HCT116 (cell line): ENCODE measurements at regions not wholly inside any gene's neighbourhood (a gene's known extent, or its start where the extent isn't known, plus 50 kb on each side); places are given as distances from the start of the nearest gene placed in this dataset.
A peak's percentile ranks its signal among the peaks of the same experiment; 100 is the strongest.

Experiments used
- ATAC-seq: fragments of 200-7000 bp; cut with Tn5 transposase; 2 replicates; pipeline ENCODE4 v1.9.1; 2020; ENCODE audit warnings: mild to moderate bottlenecking, moderate library complexity
- BruUV-seq: library from RNA; stranded (reverse); fragments of 400-500 nt; replicated peaks from 2 replicates; lab custom pipeline; 2021; lab: Mats Ljungman, UMichigan
- CTCF ChIA-PET: fragments of 300-600 bp; sonication (Branson Sonifier 250); formaldehyde crosslinking; loops from one replicate; lab custom pipeline; 2021; ENCODE audit warnings: antibody characterized with exemption; lab: Charles Lee
- POLR2A ChIA-PET: fragments of 300-600, 350-600 bp; sonication (Branson Sonifier 250); formaldehyde crosslinking; loops from one replicate; lab custom pipeline; 2021; ENCODE audit warnings: antibody characterized with exemption; lab: Charles Lee
- RAD21 ChIA-PET, 2 experiments: fragments of 300-600 bp; sonication (Branson Sonifier 250); formaldehyde crosslinking; loops; one replicate each; lab custom pipeline; 2023; ENCODE audit warnings: low total read pairs in 2 of 2; ENCODE audit not compliant: uncharacterized antibody in 2 of 2, unreplicated experiment in 2 of 2, low non-redundant PET in 1 of 2; lab: Charles Lee
- DNase-seq: peaks from one replicate; pipeline ENCODE4 v3.0.0-alpha.2; 2010; ENCODE audit warnings: low read depth, low spot score
- H2AFZ ChIP-seq: fragments of 200-600 bp; shearing (Covaris generic), sonication (generic); 2 replicates; pipeline ENCODE4 v1.6.1; 2017; ENCODE audit warnings: low read depth, mixed run types, mixed read lengths, antibody characterized with exemption, low read length; ENCODE audit not compliant: poor library complexity, severe bottlenecking
- H3K27ac ChIP-seq: 2 replicates; pipeline ENCODE4 v1.5.1; 2012; ENCODE audit warnings: low read depth, low read length
- H3K27me3 ChIP-seq: fragments of 200-600 bp; sonication (generic); 2 replicates; pipeline ENCODE4 v1.6.1; 2016; ENCODE audit warnings: mixed run types, low read length, mixed read lengths; ENCODE audit not compliant: insufficient read depth
- H3K36me3 ChIP-seq, 2 experiments: fragments of 200-500 bp in 1 of 2; fragments of 200-600 bp in 1 of 2; sonication (Bioruptor generic) in 1 of 2; sonication (generic) in 1 of 2; 2 replicates each; pipeline versions ENCODE4 v1.5.1 to v1.6.1; 2014 to 2016; ENCODE audit warnings: low read length in 2 of 2, inconsistent platforms in 1 of 2, mixed read lengths in 1 of 2, mixed run types in 1 of 2; ENCODE audit not compliant: insufficient read depth in 2 of 2, control insufficient read depth in 1 of 2
- H3K4me1 ChIP-seq, 2 experiments: fragments of 200-600 bp in 1 of 2; sonication (generic) in 1 of 2; 2 replicates each; pipeline versions ENCODE4 v1.5.1 to v1.6.1; 2012 to 2017; ENCODE audit warnings: low read length in 2 of 2, inconsistent platforms in 1 of 2, mild to moderate bottlenecking in 1 of 2, mixed read lengths in 1 of 2, mixed run types in 1 of 2, moderate library complexity in 1 of 2; ENCODE audit not compliant: insufficient read depth in 2 of 2, control insufficient read depth in 1 of 2
- H3K4me2 ChIP-seq: fragments of 200-600 bp; sonication (generic); 2 replicates; pipeline ENCODE4 v1.6.1; 2017; ENCODE audit warnings: mixed run types, low read length, mixed read lengths
- H3K4me3 ChIP-seq, 2 experiments: fragments of 200-600 bp in 1 of 2; sonication (generic) in 1 of 2; replicated peaks in 1 of 2; 2 replicates each; pipeline ENCODE4 v1.5.1; 2011 to 2016; ENCODE audit warnings: low read length in 2 of 2, control low read depth in 1 of 2, low read depth in 1 of 2, mild to moderate bottlenecking in 1 of 2, mixed read lengths in 1 of 2, mixed run types in 1 of 2
- H3K79me2 ChIP-seq: fragments of 200-600 bp; sonication (generic); 2 replicates; pipeline ENCODE4 v1.6.1; 2017; ENCODE audit warnings: mild to moderate bottlenecking, mixed run types, low read length, moderate library complexity, mixed read lengths; ENCODE audit not compliant: insufficient read depth
- H3K9ac ChIP-seq: fragments of 200-600 bp; sonication (generic); 2 replicates; pipeline ENCODE4 v1.6.1; 2016; ENCODE audit warnings: low read length, mixed read lengths
- H3K9me2 ChIP-seq: fragments of 200-600 bp; sonication (generic), shearing (Covaris generic); 2 replicates; pipeline ENCODE4 v1.6.1; 2017; ENCODE audit warnings: mixed run types, mild to moderate bottlenecking, moderate library complexity; ENCODE audit not compliant: insufficient read depth
- H3K9me3 ChIP-seq, 2 experiments: fragments of 200-500 bp in 1 of 2; fragments of 200-600 bp in 1 of 2; sonication (Bioruptor generic) in 1 of 2; sonication (generic) in 1 of 2; 2 replicates each; pipeline ENCODE4 v1.6.1; 2014 to 2017; ENCODE audit warnings: low read length in 2 of 2, mixed read lengths in 2 of 2, inconsistent platforms in 1 of 2, low read depth in 1 of 2, mild to moderate bottlenecking in 1 of 2, mixed run types in 1 of 2, moderate library complexity in 1 of 2; ENCODE audit not compliant: control insufficient read depth in 1 of 2, insufficient read depth in 1 of 2
- H4K20me1 ChIP-seq: fragments of 200-600 bp; sonication (generic), shearing (Covaris generic); 2 replicates; pipeline ENCODE4 v1.6.1; 2017; ENCODE audit warnings: mixed run types, mild to moderate bottlenecking, moderate library complexity; ENCODE audit not compliant: insufficient read depth
- CEBPB ChIP-seq: IDR thresholded peaks from 2 replicates; pipeline ENCODE4 v1.6.1; 2012; ENCODE audit warnings: low read depth
- intact Hi-C: fragments of 100-400 bp; cut with micrococcal nuclease; formaldehyde crosslinking; loops from 2 replicates; pipeline ENCODE4 v1.10.0; 2022
- TF ChIP-seq, protein P1 (sequence below), 3 experiments: fragments of 200-600 bp in 1 of 3; sonication (generic) in 1 of 3; IDR thresholded peaks in 2 of 3; conservative IDR thresholded peaks in 1 of 3; 2 replicates each; pipeline ENCODE4 v1.5.1; 2012 to 2017; ENCODE audit warnings: low read depth in 2 of 3, low read length in 2 of 3, antibody characterized with exemption in 1 of 3, borderline replicate concordance in 1 of 3, control low read depth in 1 of 3, mild to moderate bottlenecking in 1 of 3, mixed read lengths in 1 of 3, mixed run types in 1 of 3, moderate library complexity in 1 of 3; ENCODE audit not compliant: insufficient read depth in 1 of 3
- TF ChIP-seq, protein P2 (sequence below): IDR thresholded peaks from 2 replicates; pipeline ENCODE4 v1.6.1; 2012; ENCODE audit warnings: low read depth

GRCh38 chr1:88228114-88228513 is 456.0 kb upstream of the PKN2 start:
- Histone ChIP-seq H4K20me1 (no peaks in the 10 kb centered on the region), H3K79me2 (no peaks in the 10 kb centered on the region), H3K4me3 (no peak overlapping the region), H3K9me3 (no peaks in the 10 kb centered on the region), H3K27me3 (no peaks in the 10 kb centered on the region), H3K4me1 (no peaks in the 10 kb centered on the region), H3K27ac (no peak overlapping the region), H3K4me2 (no peak overlapping the region), H3K36me3 (no peaks in the 10 kb centered on the region), H2AFZ (no peak overlapping the region), H3K9me2 (no peaks in the 10 kb centered on the region), H3K9ac (no peak overlapping the region)
- BruUV-seq = no TSS peak
- TF ChIP-seq CEBPB = no peak
- TF ChIP-seq, protein P1, sequence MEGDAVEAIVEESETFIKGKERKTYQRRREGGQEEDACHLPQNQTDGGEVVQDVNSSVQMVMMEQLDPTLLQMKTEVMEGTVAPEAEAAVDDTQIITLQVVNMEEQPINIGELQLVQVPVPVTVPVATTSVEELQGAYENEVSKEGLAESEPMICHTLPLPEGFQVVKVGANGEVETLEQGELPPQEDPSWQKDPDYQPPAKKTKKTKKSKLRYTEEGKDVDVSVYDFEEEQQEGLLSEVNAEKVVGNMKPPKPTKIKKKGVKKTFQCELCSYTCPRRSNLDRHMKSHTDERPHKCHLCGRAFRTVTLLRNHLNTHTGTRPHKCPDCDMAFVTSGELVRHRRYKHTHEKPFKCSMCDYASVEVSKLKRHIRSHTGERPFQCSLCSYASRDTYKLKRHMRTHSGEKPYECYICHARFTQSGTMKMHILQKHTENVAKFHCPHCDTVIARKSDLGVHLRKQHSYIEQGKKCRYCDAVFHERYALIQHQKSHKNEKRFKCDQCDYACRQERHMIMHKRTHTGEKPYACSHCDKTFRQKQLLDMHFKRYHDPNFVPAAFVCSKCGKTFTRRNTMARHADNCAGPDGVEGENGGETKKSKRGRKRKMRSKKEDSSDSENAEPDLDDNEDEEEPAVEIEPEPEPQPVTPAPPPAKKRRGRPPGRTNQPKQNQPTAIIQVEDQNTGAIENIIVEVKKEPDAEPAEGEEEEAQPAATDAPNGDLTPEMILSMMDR (IDR thresholded peaks at IDR 0.05 in 2 of 3, conservative IDR thresholded peaks at IDR 0.05 in 1 of 3; ENCODE audit: borderline replicate concordance in 1 of 3, insufficient read depth in 1 of 3, low read depth in 2 of 3, low read length in 2 of 3) = peak in 2 of 3 experiments; percentile 20 to 42; a peak in 3 of 6 replicates
- TF ChIP-seq, protein P2, sequence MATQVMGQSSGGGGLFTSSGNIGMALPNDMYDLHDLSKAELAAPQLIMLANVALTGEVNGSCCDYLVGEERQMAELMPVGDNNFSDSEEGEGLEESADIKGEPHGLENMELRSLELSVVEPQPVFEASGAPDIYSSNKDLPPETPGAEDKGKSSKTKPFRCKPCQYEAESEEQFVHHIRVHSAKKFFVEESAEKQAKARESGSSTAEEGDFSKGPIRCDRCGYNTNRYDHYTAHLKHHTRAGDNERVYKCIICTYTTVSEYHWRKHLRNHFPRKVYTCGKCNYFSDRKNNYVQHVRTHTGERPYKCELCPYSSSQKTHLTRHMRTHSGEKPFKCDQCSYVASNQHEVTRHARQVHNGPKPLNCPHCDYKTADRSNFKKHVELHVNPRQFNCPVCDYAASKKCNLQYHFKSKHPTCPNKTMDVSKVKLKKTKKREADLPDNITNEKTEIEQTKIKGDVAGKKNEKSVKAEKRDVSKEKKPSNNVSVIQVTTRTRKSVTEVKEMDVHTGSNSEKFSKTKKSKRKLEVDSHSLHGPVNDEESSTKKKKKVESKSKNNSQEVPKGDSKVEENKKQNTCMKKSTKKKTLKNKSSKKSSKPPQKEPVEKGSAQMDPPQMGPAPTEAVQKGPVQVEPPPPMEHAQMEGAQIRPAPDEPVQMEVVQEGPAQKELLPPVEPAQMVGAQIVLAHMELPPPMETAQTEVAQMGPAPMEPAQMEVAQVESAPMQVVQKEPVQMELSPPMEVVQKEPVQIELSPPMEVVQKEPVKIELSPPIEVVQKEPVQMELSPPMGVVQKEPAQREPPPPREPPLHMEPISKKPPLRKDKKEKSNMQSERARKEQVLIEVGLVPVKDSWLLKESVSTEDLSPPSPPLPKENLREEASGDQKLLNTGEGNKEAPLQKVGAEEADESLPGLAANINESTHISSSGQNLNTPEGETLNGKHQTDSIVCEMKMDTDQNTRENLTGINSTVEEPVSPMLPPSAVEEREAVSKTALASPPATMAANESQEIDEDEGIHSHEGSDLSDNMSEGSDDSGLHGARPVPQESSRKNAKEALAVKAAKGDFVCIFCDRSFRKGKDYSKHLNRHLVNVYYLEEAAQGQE = no peak
- DNase-seq = peak; percentile 18
- ChIA-PET POLR2A (interaction anchor here (1.0 kb wide), 2 partner anchors 11 to 47 kb away, joined by 3 read pairs; no protein-coding TSS in a partner anchor), RAD21 (no interaction called here), CTCF (interaction anchor here (1.2 to 1.4 kb wide), 5 partner anchors 9 to 47 kb away, joined by 3 to 6 read pairs (median 4); no protein-coding TSS in a partner anchor)
- ATAC-seq = peak; percentile 82
- intact Hi-C loops = no loop called here
